T-helper 1 cell (primary cell): ENCODE measurements at regions not wholly inside any gene's neighbourhood (a gene's known extent, or its start where the extent isn't known, plus 50 kb on each side); places are given as distances from the start of the nearest gene placed in this dataset.
"Not testable (repeated sequence)": the region's sequence is repeated elsewhere in the genome, so short reads cannot be mapped to it uniquely, and the experiment has no call there.

Experiments
- DNase-seq, 5 donors: peaks; one replicate each; pipeline ENCODE4 v3.0.0-alpha.2; 2012 to 2020

- DNase-seq = peak in 1 of 5 donors; percentile 1
These were observed 189.3 kb upstream of the SGO1 start for GRCh38 chr3:20375302-20375701.

- DNase-seq = not testable (repeated sequence)
These were observed 184.5 kb upstream of the SGO1 start for GRCh38 chr3:20370273-20371063.

- no peak for DNase-seq
These were observed 175.0 kb upstream of the SGO1 start for GRCh38 chr3:20361000-20361399.

- no peak for DNase-seq
These were observed 167.3 kb upstream of the SGO1 start for GRCh38 chr3:20353286-20353685.

GRCh38 chr3:20352546-20353179, 166.7 kb upstream of the SGO1 start:
- no peak for DNase-seq

GRCh38 chr3:20350449-20350848, 164.4 kb upstream of the SGO1 start:
- no peak for DNase-seq

- DNase-seq = no peak
These were observed 160.9 kb upstream of the SGO1 start for GRCh38 chr3:20346916-20347315.

- DNase-seq = no peak
These were observed 160.4 kb upstream of the SGO1 start for GRCh38 chr3:20346369-20346768.

- DNase-seq = no peak
These were observed 158.5 kb upstream of the SGO1 start for GRCh38 chr3:20344400-20344959.

- no peak for DNase-seq
These were observed 157.8 kb upstream of the SGO1 start for GRCh38 chr3:20343790-20344189.

- DNase-seq = peak; percentile 9 to 57 (median 29)
These were observed 154.4 kb upstream of the SGO1 start for GRCh38 chr3:20340324-20340928.

GRCh38 chr3:20336572-20336971, 150.6 kb upstream of the SGO1 start:
- DNase-seq = no peak

GRCh38 chr3:20334842-20335241, 148.8 kb upstream of the SGO1 start:
- DNase-seq = no peak

GRCh38 chr3:20327889-20328288, 141.9 kb upstream of the SGO1 start:
- no peak for DNase-seq

- no peak for DNase-seq
These were observed 140.5 kb upstream of the SGO1 start for GRCh38 chr3:20326541-20326940.

GRCh38 chr3:20325563-20325962, 139.6 kb upstream of the SGO1 start:
- DNase-seq = no peak

- no peak for DNase-seq
These were observed 138.9 kb upstream of the SGO1 start for GRCh38 chr3:20324664-20325478.

- no peak for DNase-seq
These were observed 137.4 kb upstream of the SGO1 start for GRCh38 chr3:20323307-20323927.

- no peak for DNase-seq
These were observed 136.1 kb upstream of the SGO1 start for GRCh38 chr3:20322085-20322484.

GRCh38 chr3:20321391-20322047, 135.5 kb upstream of the SGO1 start:
- DNase-seq = no peak

- DNase-seq = no peak
These were observed 134.5 kb upstream of the SGO1 start for GRCh38 chr3:20320489-20320888.

GRCh38 chr3:20319551-20319950, 133.5 kb upstream of the SGO1 start:
- DNase-seq = no peak
